Globus pallidus (tissue), 1 donor: ENCODE measurements at regions not wholly inside any gene's neighbourhood (a gene's known extent, or its start where the extent isn't known, plus 50 kb on each side); places are given as distances from the start of the nearest gene placed in this dataset.
"Not testable (repeated sequence)": the region's sequence is repeated elsewhere in the genome, so short reads cannot be mapped to it uniquely, and the experiment has no call there.

Experiments used
- DNase-seq: peaks from one replicate; pipeline ENCODE4 v3.0.0-alpha.2; 2015; ENCODE audit warnings: low spot score

- not testable (repeated sequence) for DNase-seq
Measured at GRCh38 chr15:20191508-20192125, 350.0 kb downstream of the GOLGA6L6 start.

GRCh38 chr15:20188611-20189010 lies 353.0 kb downstream of the GOLGA6L6 start:
- not testable (repeated sequence) for DNase-seq

GRCh38 chr15:20187370-20188355 lies 353.9 kb downstream of the GOLGA6L6 start:
- DNase-seq, result not testable (repeated sequence)

GRCh38 chr15:20184879-20185278 lies 356.7 kb downstream of the GOLGA6L6 start:
- not testable (repeated sequence) for DNase-seq

- DNase-seq, result not testable (repeated sequence)
Measured at GRCh38 chr15:20168221-20168620, 373.4 kb downstream of the GOLGA6L6 start.

GRCh38 chr15:20153528-20153927 lies 388.1 kb downstream of the GOLGA6L6 start:
- not testable (repeated sequence) for DNase-seq

GRCh38 chr15:20148679-20149078 lies 392.9 kb downstream of the GOLGA6L6 start:
- DNase-seq, result not testable (repeated sequence)

- not testable (repeated sequence) for DNase-seq
Measured at GRCh38 chr15:20148008-20148407, 393.6 kb downstream of the GOLGA6L6 start.

- DNase-seq, result not testable (repeated sequence)
Measured at GRCh38 chr15:20144333-20145036, 397.1 kb downstream of the GOLGA6L6 start.

GRCh38 chr15:20142906-20143305 lies 398.7 kb downstream of the GOLGA6L6 start:
- not testable (repeated sequence) for DNase-seq

GRCh38 chr15:20142410-20142809 lies 399.2 kb downstream of the GOLGA6L6 start:
- not testable (repeated sequence) for DNase-seq

GRCh38 chr15:20124668-20125067 lies 416.9 kb downstream of the GOLGA6L6 start:
- not testable (repeated sequence) for DNase-seq

GRCh38 chr15:20106026-20106425 lies 435.6 kb downstream of the GOLGA6L6 start:
- DNase-seq, result no peak

GRCh38 chr15:20105011-20105990 lies 436.3 kb downstream of the GOLGA6L6 start:
- not testable (repeated sequence) for DNase-seq

- not testable (repeated sequence) for DNase-seq
Measured at GRCh38 chr15:20104551-20104950, 437.0 kb downstream of the GOLGA6L6 start.

GRCh38 chr15:20102862-20103261 lies 438.7 kb downstream of the GOLGA6L6 start:
- DNase-seq, result not testable (repeated sequence)

GRCh38 chr15:20102209-20102608 lies 439.4 kb downstream of the GOLGA6L6 start:
- not testable (repeated sequence) for DNase-seq

- DNase-seq, result not testable (repeated sequence)
Measured at GRCh38 chr15:20101281-20101680, 440.3 kb downstream of the GOLGA6L6 start.

GRCh38 chr15:20100604-20101270 lies 440.9 kb downstream of the GOLGA6L6 start:
- not testable (repeated sequence) for DNase-seq

GRCh38 chr15:20095699-20096303 lies 445.8 kb downstream of the GOLGA6L6 start:
- DNase-seq, result not testable (repeated sequence)
